ENCODE measurements at regions not wholly inside any gene's neighbourhood (a gene's known extent, or its start where the extent isn't known, plus 50 kb on each side); places are given as distances from the start of the nearest gene placed in this dataset.

DNA sequence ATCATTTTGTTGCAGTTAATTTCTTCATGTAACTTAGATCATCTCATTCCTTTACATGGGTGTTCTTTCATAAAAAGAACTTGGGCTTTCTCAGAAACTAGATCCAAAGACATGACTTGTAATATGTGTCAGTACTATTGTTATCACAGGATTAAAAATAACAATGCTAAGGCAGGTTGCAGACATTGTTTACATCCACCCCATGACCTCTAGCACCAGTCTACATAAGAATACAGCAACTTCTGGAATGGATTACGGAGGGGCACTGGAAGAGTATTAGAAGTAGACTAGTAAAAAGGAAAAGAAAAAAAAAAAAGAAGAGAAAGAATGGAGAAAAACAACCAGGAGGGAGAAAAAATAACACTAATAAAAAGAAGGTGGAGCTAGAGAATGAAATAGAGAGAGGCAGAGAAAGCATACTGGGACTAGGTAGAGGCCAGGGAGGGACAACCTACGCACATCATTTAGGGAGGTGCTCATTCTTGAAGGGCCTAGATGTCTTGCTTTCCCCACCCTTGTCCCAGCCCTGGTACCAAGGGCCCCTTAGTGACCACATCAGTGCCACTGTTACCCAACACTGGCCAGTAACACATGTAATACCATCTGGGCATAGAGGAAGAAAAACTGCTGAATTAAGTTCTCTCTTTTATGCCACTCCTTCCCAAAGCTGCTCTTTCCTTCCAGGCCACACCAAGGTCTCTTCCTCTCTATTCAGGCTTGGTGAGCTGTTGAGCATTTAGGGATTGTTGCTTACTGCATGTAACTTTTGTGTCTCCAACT is 70.6 kb upstream of the KLF7 start:
- DNase-seq: no peak

DNA sequence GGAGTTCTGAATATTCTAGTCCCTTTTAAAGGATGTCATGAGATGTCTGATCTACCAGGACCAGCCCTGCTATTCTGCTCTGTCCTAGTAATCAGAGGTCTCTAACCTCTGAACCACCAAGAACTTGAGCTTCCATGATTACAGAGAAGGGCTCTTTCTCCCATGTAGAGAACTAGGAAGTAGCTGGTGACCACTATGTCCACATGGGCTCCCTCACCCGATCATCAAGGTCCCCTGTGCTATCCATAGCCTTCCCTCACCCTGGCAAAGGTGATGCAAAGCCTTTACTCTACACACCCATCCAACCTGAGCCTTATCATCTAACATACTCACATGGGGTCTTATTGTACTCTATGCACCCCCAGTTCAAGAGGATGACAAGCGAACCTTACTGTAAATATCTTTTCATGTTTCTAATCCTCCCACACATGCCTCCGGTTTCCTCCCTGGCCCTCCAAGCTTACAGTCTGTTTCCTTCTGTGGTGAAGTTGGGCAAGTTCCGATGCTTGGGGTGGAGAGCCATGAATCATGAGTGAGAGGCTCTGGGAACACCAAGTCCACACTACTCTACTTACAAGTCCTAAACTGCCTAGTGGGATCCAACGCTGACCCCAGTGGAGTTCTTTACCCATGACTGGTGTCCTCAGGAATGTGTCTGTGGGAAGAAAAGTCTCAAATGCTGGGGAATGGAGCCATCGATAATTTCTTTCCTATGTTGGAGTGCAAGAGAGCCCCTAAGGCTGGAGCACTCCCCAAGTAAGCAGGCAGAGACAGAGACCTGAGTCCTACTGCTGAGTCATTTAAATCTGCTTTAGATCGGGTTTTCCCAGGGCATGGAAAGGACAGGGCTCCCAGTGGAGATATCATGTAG is 73.3 kb upstream of the KLF7 start:
- peak; percentile 53 for DNase-seq

DNA sequence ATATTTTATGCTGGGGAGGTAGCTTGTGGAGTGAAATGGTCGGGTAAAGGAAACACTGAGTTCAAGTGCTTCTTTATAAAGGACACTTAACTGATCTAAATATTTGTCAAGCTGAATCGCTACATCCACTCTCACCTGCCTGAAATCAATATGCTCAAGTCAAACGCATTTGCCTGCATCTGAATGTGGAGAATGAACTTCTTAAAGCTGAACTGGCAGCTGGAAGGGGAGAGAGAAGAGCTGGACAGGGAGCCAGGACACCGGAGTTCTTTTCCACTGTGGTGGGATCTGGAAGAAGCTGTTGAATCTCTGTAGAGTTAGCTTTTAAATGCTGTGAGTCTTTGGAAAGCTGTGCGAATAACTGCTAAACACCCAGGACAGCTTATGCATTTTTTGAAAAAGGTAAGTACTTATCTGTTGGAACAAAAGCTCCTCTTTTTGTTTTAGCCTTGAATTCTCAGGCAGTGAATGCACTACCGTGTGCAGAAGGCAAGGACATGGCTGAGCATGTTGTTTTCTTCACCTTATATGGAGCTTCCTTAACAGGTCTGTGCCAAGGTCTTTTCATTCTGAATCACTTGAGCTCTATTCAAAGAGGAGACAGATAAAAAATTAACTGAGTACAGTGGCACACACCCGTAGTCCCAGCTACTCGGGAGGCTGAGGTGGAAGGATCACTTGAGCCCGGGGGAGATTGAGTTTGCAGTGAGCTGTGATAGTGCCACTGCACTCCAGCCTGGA is 74.2 kb upstream of the KLF7 start:
- no peak for DNase-seq

DNA sequence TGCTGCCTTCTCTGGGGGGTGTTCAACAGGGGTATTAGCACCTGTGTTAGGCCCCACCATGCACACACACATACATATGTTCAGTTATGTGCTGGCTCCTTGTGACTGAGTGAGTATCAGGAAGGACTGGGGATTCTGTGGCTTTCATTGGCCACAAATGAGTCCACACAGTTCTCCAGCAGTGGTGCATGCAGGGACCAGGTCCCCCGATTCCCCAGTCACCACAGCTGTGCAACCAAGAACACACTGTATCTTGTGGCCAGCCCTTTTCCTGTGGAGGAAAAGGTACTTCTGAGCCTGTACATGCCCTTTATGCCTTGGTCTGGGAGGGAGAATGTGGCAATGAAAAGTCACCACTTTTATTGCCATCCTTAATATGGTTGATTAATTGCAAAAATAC is 74.9 kb upstream of the KLF7 start:
- DNase-seq: no peak

DNA sequence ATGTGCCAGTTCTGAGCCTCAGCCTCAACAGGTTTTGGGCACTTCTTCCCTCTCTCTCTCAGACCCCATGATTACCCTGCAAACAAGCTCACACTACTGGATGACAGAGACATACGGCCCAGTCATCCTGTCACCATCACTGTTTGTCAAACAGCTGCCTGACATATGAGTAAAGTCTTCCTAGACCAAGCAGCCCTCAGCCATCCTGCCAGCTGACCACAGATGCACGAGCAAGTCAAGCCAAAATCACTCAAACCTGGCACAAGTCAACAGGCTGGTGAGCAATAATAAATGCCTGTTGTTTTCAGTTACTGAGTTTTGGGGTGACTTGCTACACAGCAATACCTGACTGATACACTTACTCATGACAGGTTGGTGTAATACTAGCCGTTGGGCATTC is 75.5 kb upstream of the KLF7 start:
- no peak for DNase-seq

DNA sequence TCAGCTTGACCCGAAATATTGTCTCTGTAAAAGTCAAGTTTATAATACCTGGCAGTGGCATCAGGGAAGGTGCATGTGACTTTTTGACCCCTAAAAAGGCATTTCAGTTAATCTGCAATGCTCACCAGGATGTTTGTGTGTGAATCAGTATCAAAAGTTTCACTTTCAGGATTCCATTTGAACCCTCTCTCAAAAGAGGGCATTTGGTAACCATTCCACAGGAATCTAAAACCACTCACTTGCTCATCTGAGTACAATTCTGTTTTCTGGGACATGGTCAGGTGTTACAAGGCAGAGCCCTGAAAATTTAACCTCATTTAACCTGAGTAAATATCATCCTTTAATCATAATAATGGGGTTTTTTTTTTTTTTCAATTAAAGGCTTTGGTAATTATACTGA is 77.9 kb upstream of the KLF7 start:
- no peak for DNase-seq

DNA sequence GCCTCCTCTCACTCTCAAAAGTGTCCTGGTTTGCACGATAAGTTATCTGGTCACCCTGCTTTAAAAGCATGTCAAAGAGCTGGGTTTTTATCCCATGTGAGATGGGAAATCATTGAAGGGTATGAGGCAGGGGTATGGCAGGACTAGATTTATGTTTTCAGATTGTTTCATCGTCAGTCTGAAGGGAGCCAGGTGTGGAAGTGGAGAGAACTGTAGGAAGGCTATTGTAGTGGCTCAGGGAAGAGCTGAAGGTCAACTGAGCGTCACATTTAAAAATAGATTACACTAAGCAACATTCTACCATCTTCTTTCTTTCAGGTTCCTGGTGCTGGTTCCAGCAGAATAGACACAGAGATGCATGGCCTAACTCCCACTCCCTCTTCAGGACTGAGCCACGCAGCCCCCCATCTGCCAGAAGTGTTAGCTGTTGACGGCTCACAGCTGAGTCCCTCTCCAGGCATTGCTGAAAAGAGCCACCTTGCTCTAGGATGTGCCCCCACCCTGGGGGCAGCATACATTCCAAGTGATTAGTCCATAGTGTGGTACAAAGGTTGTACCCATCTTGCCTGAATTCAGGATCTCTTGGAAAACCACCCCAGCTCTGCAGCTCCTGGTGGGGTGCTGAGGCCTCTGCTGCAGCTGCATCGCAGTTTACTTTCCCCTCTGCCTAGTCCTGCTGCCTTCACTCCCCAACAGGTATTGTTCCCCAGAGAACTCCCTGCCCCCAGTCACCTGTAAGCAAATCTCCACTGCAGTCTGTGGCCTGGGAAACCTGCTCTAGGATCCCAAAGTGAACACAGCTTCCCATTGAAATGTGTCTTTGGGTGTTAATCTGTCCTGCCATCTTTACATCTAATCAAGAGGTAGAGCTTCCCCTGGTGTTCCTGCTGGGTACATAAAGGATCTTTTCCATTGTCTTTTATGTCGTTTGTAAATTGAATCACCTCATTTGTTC is 79.5 kb upstream of the KLF7 start:
- DNase-seq: no peak

DNA sequence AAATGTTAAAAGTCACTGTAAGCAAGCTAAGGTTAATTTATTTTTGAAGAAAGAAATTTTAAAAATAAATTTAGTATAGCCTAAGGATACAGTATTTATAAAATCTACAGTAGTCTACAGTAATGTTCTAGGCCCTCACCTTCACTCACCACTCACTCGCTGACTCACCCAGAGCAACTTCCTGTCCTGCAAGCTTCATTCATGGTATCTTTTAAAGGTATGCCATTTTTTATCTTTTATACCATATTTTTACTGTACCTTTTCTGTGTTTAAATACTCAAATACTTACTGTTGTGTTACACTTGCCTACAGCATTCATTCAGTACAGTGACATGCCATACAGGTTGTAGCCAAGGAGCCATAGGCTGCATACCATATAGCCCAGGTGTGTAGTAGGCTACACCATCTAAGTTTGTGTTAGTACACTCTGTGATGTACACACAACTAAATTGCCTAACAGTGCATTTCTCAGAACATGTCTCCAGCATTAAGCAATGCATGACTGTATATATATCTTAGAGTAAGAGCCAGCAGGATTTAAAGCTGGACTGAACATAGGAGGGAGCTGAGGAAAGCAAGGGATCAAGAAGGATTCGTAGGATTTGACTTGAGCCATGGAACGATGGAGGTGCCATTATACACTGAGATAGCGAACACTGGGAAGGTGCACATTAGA is 83.1 kb upstream of the KLF7 start:
- DNase-seq: no peak

DNA sequence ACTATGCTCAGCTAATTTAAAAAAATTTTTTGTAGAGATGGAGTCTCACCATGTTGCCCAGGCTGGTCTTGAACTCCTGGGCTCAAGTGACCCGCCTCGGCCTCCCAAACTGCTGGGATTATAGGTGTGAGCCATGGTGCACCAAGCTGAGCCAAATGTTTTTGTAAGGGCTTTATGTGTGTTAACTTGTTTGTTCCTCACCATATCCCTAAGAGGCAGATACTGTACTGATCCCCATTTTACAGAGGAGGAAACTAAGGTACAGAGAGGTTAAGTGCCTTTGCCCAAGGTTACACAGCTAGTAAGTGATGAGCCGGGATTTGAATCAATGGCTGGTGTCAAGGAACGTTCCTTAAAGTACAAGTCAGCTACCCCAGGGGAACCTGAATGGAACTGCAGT is 85.3 kb upstream of the KLF7 start:
- no peak for DNase-seq

DNA sequence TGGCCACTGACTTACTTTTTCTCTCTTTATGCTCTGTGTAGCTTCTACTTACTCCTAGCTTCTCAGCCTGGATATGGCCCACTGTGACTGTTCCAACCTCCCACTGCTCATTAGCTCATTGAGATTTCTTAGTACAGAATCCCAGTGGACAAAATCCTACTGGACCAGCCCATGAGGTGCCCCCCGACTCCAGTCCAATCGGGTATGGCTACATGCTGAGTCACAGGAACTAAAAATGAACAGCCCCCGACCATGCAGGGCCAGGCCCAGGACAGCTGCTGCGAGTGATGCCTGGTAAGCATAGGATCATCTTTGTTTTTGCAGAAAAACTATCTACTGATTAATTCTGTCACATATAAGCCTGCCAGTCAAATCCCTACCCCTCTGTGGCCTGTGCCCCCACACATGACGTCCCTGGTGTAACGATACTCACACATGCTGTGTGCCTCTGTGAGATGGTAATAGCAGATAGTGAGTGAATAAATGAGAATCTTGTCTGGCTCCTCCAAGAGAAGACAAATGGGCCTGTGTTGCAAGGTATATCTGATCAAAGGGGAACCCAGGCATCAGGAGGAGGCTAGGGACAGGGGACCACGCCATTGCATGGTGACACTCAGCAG is 85.9 kb upstream of the KLF7 start:
- DNase-seq: no peak

DNA sequence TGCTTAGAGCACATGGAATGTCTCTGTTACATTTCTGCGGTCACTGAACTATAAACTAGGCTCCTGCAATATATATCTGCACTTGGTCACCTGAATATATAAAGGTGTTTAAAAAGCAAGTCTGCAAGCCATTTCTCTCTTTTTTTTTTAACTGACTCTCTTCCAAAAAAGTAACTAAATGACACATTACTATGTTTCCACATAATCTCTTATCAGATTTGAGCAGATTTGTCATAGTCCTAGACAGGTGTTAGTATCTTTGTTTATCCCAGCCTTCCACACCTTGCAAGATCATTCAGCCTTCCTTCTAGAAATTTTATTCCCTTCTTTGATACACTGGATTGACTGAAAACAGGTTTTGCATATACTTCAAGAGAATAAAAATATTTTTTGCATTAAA is 86.7 kb upstream of the KLF7 start:
- DNase-seq: no peak

DNA sequence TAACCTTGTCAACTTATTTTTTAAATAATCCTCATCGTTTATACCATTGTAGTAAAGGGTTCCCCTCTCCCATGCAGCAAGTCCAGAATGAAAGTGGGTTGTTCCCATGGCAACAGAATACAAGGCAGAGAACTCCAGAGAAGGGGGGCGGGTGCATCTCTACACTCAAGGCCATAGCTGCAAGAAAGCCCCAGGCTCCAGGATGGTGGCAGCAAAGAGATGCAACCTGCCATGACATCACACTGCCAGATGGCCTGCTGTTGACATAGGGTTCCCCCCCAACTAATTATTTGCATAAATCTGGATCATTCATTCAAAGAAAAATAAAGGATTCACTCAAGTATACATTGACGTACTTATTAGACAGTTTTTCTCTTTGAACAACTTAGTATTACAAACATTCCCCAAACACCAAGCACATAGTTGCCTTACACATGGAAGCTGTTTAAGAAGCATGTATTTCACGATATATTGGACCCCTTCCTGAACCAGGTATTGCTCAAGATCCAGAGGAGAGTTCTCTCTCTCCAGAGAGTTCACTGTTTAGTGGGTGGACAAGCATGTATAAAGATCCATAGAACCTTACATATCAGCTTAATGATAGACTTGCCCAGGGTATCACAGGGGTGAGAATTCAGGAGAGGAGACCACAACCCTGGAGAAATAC is 87.4 kb upstream of the KLF7 start:
- no peak for DNase-seq

DNA sequence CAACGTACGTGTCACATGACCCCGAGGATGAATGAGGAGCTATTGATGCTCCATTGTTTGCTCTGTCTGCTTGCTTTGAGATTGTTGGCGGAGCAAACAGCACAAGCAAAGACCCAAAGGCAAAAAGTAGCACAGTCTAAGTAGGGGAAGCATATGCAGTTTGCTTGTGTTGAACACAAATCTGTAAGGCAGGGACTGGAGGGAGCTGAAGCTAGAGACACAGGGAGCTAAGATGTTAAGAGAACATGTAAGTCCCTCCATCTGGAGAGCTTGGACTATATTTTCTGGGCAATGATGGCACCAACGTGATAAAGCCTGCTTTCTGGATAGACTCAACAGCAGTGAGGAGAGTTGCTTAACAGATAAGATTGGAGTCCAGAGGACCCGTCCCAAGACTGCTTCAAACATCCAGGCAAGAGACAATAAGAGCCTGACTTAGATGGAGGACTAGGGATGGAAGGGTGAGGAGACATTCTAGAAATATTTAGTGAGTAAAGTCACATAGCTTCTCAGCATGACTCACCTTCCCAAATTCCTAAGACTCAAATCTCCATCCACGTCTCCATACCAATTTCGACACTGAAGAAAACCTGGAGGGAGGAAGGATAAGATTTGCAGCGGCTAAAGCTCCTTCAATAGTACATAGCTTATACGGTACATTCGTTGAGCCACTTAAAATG is 88.1 kb upstream of the KLF7 start:
- DNase-seq: no peak

DNA sequence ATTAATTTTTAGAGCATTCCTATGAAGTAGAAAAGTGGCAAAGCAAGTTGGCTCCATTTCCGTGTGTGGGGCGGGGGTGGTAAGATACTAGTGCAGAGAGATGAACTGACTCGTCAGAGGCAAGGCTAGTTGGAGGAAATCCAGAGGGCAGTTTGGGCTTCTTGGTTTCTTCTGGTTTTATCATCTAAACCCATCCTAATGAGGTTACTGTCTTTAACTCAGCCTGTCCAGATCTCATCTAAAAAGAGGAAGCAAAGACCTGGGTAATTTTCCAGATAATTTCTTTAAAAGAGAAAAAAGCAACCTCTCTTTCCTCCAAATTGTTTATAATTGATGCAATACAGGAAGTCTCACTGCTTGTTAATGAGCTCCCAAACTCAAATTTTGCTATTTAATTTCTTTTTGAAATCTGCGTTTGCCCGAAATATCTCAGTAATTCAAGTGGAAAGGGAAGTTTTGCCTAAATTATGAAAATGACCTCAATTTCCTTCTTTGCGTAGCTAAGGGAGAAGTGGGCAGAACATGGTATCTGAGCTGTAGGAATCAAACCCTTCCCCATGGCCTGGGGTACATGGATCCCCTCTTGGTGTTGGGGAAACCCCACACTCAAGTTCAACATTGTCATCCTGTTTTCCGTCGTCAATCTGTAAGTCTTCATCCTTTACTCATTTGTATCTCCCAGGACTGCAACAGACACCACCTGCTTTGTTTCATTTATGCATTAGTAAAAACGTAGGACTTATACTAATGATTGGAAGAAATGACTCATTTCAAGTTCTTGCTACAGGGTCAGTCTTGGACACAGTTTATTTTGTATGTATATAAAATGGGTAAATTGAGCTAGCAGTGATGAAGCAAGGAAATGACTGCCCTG is 89.1 kb upstream of the KLF7 start:
- DNase-seq: no peak

DNA sequence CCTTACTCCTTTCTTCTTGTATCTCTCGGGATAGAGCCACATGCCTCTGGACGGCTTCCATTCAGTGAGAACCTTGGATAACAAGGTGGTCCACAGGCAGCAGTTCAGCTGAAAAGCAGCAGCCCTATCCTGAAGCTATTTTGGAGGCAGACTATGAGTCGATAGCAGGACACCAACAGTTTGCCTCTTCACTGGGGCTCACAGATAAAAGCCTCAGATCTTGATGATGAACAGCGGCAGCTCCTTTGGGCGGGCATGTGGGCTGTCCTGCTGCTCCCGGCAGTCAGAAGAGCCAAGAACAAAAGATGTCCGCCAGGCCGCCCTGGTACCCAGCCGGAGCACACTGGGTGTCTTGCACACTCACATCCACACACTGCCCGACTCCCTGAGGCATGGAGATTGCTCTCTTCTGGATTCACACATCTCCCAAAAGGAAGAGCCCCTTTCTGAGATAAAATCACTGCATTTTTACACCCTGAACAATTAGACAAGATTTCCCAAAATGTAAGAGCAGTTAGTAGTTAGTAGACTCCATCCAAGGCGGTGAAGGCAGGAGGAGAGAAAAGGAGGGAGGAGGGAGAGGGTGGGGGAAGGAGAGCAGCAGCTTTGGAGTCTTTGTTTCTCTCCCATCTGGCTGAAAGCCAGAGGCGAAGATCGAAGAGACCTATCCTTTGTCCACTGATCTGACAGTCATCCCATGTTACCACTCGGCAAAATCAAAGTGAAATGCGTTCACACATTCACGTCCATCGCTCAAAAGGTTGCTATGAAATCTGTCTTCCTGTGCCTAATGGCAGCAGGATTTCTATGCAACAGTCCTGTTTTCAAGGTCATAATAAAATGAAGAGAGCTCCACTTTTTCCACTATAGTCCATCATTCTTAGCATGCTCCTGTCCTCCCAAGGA is 90.1 kb upstream of the KLF7 start:
- no peak for DNase-seq

DNA sequence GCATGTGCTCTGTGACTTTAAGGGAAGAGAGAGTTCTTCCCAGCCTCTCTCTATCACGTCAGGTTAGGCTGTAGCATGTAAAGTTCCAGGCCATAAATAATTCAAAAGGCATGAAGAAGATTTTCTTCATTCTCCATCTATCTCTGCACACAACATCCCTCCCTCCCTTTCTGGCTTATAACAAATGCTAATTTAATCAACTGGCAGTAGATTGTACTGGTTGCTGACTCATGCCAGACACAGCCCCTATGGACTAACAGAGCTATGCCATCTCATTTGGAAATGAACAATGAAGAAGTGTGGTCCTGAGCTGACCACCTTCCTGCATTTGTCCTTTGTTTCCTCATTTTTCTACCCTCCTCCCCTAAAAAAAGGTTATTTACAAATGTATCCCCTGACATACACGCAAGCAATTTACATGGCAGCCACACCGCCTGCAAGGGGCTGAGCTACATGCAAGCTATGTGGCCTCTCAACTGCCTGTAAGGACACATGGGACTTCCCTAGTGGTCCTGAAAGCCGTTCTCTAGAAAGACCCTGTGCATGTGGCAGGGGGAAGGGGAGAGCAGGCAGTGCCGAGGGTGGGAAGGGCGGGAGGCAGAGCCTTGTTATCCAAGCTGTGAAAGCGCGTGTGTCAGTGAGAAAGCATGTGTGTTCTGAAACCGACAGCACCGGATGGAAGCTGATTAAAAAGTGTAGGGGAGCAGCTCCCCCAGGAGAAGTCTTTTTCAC is 90.9 kb upstream of the KLF7 start:
- DNase-seq: no peak

All from right hindlimb (tissue), 1 donor.